Renal cortex interstitium (tissue), 11 donors: ENCODE measurements at regions not wholly inside any gene's neighbourhood (a gene's known extent, or its start where the extent isn't known, plus 50 kb on each side); places are given as distances from the start of the nearest gene placed in this dataset.

Source experiments
- DNase-seq, 11 donors: peaks; one replicate each; pipeline ENCODE4 v3.0.0-alpha.2; 2013; ENCODE audit warnings: low read depth in 9 of 11, low spot score in 4 of 11; ENCODE audit errors: extremely low read depth in 1 of 11

GRCh38 chr22:49033616-49034015 is 794.1 kb downstream of the BRD1 start:
- no peak for DNase-seq

- DNase-seq: no peak
Observed at GRCh38 chr22:49032821-49033220, 794.9 kb downstream of the BRD1 start.

- no peak for DNase-seq
Observed at GRCh38 chr22:49031746-49032330, 795.8 kb downstream of the BRD1 start.

- DNase-seq: no peak
Observed at GRCh38 chr22:49028111-49028510, 799.6 kb downstream of the BRD1 start.

GRCh38 chr22:49027368-49027670 is 800.4 kb downstream of the BRD1 start:
- no peak for DNase-seq

- no peak for DNase-seq
Observed at GRCh38 chr22:49026494-49027367, 800.9 kb downstream of the BRD1 start.

- DNase-seq: no peak
Observed at GRCh38 chr22:49025791-49026493, 801.7 kb downstream of the BRD1 start.

GRCh38 chr22:49024775-49025440 is 802.8 kb downstream of the BRD1 start:
- DNase-seq: no peak

- no peak for DNase-seq
Observed at GRCh38 chr22:49023879-49024774, 803.5 kb downstream of the BRD1 start.

- DNase-seq: no peak
Observed at GRCh38 chr22:49023161-49023878, 804.4 kb downstream of the BRD1 start.

- no peak for DNase-seq
Observed at GRCh38 chr22:49022816-49023160, 804.9 kb downstream of the BRD1 start.

- no peak for DNase-seq
Observed at GRCh38 chr22:49021926-49022815, 805.5 kb downstream of the BRD1 start.

GRCh38 chr22:49021131-49021925 is 806.3 kb downstream of the BRD1 start:
- no peak for DNase-seq

GRCh38 chr22:49019737-49020713 is 807.6 kb downstream of the BRD1 start:
- no peak for DNase-seq

GRCh38 chr22:49018601-49019000 is 809.1 kb downstream of the BRD1 start:
- DNase-seq: no peak
